KMS-11 (cell line): ENCODE measurements at regions not wholly inside any gene's neighbourhood (a gene's known extent, or its start where the extent isn't known, plus 50 kb on each side); places are given as distances from the start of the nearest gene placed in this dataset.

Experiments
- H2AFZ ChIP-seq: fragments of 200-600 bp; sonication (generic); 2 replicates; pipeline ENCODE4 v1.6.1; 2016; ENCODE audit warnings: antibody characterized with exemption, mixed run types, low read depth
- H3K27ac ChIP-seq: fragments of 200-600 bp; sonication (generic); 2 replicates; pipeline ENCODE4 v1.6.1; 2016; ENCODE audit warnings: mild to moderate bottlenecking, mixed run types
- H3K27me3 ChIP-seq: fragments of 200-600 bp; sonication (generic); 2 replicates; pipeline ENCODE4 v1.6.1; 2017; ENCODE audit warnings: mild to moderate bottlenecking, low read depth, mixed run types, moderate library complexity; ENCODE audit not compliant: insufficient read depth
- H3K36me3 ChIP-seq: fragments of 200-600 bp; sonication (generic); 2 replicates; pipeline ENCODE4 v1.6.1; 2017; ENCODE audit warnings: mild to moderate bottlenecking, mixed run types; ENCODE audit not compliant: insufficient read depth
- H3K4me1 ChIP-seq: fragments of 200-600 bp; sonication (generic); 2 replicates; pipeline ENCODE4 v1.6.1; 2016; ENCODE audit warnings: mild to moderate bottlenecking, low read depth, mixed run types; ENCODE audit not compliant: poor library complexity, severe bottlenecking
- H3K4me2 ChIP-seq: fragments of 200-600 bp; sonication (generic); 2 replicates; pipeline ENCODE4 v1.7.0; 2016; ENCODE audit warnings: mild to moderate bottlenecking, mixed run types
- H3K4me3 ChIP-seq: fragments of 200-600 bp; sonication (generic); IDR thresholded peaks from 2 replicates; pipeline ENCODE4 v1.6.1; 2017; ENCODE audit warnings: low read depth, low read length, mixed read lengths; ENCODE audit not compliant: insufficient read depth
- H3K79me2 ChIP-seq: fragments of 200-600 bp; sonication (generic); 2 replicates; pipeline ENCODE4 v1.6.1; 2016; ENCODE audit warnings: low read depth, mixed run types; ENCODE audit not compliant: insufficient read depth
- H3K9ac ChIP-seq: fragments of 200-600 bp; sonication (generic); 2 replicates; pipeline ENCODE4 v1.6.1; 2016; ENCODE audit warnings: mild to moderate bottlenecking, mixed run types
- H4K20me1 ChIP-seq: fragments of 200-600 bp; sonication (generic); 2 replicates; pipeline ENCODE4 v1.6.1; 2016; ENCODE audit warnings: mild to moderate bottlenecking, mixed run types; ENCODE audit not compliant: insufficient read depth
- TF ChIP-seq, protein P1 (sequence below): fragments of 200-600 bp; sonication (generic); conservative IDR thresholded peaks from 2 replicates; pipeline ENCODE4 v1.6.1; 2017; ENCODE audit warnings: low read depth, mild to moderate bottlenecking, antibody characterized with exemption, low read length, moderate library complexity, mixed read lengths

- Histone ChIP-seq H3K27ac (no peak overlapping the region), H4K20me1 (no peaks in the 10 kb centered on the region), H3K9ac (no peak overlapping the region), H2AFZ (no peak overlapping the region), H3K4me2 (no peak overlapping the region), H3K4me3 (no peak overlapping the region), H3K79me2 (no peaks in the 10 kb centered on the region), H3K27me3 (no peaks in the 10 kb centered on the region), H3K36me3 (no peaks in the 10 kb centered on the region), H3K4me1 (no peaks in the 10 kb centered on the region)
- TF ChIP-seq, protein P1, sequence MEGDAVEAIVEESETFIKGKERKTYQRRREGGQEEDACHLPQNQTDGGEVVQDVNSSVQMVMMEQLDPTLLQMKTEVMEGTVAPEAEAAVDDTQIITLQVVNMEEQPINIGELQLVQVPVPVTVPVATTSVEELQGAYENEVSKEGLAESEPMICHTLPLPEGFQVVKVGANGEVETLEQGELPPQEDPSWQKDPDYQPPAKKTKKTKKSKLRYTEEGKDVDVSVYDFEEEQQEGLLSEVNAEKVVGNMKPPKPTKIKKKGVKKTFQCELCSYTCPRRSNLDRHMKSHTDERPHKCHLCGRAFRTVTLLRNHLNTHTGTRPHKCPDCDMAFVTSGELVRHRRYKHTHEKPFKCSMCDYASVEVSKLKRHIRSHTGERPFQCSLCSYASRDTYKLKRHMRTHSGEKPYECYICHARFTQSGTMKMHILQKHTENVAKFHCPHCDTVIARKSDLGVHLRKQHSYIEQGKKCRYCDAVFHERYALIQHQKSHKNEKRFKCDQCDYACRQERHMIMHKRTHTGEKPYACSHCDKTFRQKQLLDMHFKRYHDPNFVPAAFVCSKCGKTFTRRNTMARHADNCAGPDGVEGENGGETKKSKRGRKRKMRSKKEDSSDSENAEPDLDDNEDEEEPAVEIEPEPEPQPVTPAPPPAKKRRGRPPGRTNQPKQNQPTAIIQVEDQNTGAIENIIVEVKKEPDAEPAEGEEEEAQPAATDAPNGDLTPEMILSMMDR = no peak
These were observed 1068.8 kb downstream of the ARAP2 start for GRCh38 chr4:35175487-35175886.

DNA sequence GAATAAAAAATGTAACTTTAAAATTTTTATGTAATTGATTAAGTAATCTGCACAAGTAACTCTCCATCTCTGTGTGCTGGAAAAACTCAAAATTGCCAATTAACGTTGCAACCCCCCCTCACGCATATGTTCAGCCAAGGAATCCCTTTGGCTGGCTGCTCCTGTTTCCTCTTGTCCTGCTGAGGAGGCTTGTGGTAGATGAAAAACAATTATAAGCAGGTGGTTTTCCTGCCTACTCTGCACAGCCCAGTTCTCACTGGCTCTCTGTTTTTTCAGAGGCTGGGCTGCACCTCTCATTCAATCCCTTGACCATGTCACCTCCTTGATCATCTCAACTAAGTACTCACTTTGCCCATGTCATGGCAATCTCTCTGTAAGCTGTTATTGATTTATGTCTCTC lies 1068.4 kb downstream of the ARAP2 start:
- Histone ChIP-seq H3K4me2 (no peak overlapping the region), H3K79me2 (no peaks in the 10 kb centered on the region), H4K20me1 (no peaks in the 10 kb centered on the region), H3K27me3 (no peaks in the 10 kb centered on the region), H2AFZ (no peak overlapping the region), H3K9ac (no peak overlapping the region), H3K4me1 (no peaks in the 10 kb centered on the region), H3K36me3 (no peaks in the 10 kb centered on the region), H3K4me3 (no peak overlapping the region), H3K27ac (no peak overlapping the region)
- TF ChIP-seq, protein P1 = no peak

- Histone ChIP-seq H3K4me2 (no peak overlapping the region), H4K20me1 (no peaks in the 10 kb centered on the region), H3K27me3 (no peaks in the 10 kb centered on the region), H3K27ac (no peak overlapping the region), H3K4me1 (peaks cover 7% of the 10 kb centered on the region), H3K79me2 (no peaks in the 10 kb centered on the region), H3K36me3 (no peaks in the 10 kb centered on the region), H3K4me3 (no peak overlapping the region), H2AFZ (no peak overlapping the region), H3K9ac (no peak overlapping the region)
- TF ChIP-seq, protein P1 = no peak
These were observed 1061.9 kb downstream of the ARAP2 start for GRCh38 chr4:35182451-35182850.

DNA sequence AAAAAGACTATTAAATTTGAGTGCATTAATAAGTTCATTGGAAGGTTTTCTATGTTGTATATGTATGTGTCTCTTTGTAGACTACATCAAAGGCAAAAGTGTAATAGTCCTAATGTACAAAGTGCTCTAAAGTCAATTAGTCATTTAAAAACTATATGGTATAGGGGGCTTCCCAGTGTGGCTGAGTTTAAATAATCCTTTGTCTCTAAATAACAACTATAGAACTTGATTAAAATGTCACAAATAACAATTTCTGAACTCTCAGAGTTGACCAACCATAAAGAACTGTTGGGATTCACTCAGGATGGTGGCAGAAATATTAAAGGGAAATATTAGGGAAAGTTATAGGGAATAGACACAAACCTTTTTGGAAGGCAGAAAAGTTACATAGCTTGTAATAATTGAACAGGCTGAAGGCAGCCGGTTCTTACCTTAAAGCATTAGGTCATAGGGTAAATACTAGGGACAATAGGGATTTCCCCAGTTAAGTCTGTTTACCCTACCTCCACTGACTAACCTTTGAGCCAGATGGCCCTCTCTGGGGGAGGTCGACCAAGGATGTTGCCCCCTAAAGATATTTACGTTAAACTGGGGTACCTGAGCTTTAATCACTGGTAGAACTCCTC lies 1054.2 kb downstream of the ARAP2 start:
- Histone ChIP-seq H4K20me1 (no peaks in the 10 kb centered on the region), H3K79me2 (no peaks in the 10 kb centered on the region), H3K4me3 (no peak overlapping the region), H3K27ac (no peak overlapping the region), H2AFZ (no peak overlapping the region), H3K4me1 (peaks cover 7% of the 10 kb centered on the region), H3K9ac (no peak overlapping the region), H3K27me3 (no peaks in the 10 kb centered on the region), H3K4me2 (no peak overlapping the region), H3K36me3 (no peaks in the 10 kb centered on the region)
- TF ChIP-seq, protein P1 = no peak
